ENCODE measurements at regions not wholly inside any gene's neighbourhood (a gene's known extent, or its start where the extent isn't known, plus 50 kb on each side); places are given as distances from the start of the nearest gene placed in this dataset.

- no peak overlapping the region for H3K4me3 ChIP-seq
- H3K9ac ChIP-seq (ENCODE audit: control insufficient read depth, insufficient read depth, low read length): no peak overlapping the region
- ATAC-seq (no peak), FAIRE-seq (no peak), DNase-seq (ENCODE audit: low read depth, low spot score) (no peak)
- ChIA-PET SMC1A (ENCODE audit: uncharacterized antibody, unreplicated experiment) (no interaction called here), CTCF (no interaction called here), POLR2A (no interaction called here), RAD21 (ENCODE audit: unreplicated experiment) (no interaction called here)
- no peak overlapping the region for H3K4me2 ChIP-seq (ENCODE audit: control insufficient read depth, insufficient read depth)
- in situ Hi-C loops (cut with MboI) (no loop called here), intact Hi-C loops (cut with micrococcal nuclease; ENCODE audit: unreplicated experiment) (no loop called here)
- no peak overlapping the region for H2AFZ ChIP-seq (ENCODE audit: control insufficient read depth, low read depth, low read length)
- WGBS (ENCODE audit: insufficient coverage, insufficient replicate concordance, low lambda C conversion rate, missing lambda C conversion rate): 8% methylated on average over 2 of the region's 2 CpGs
- no peaks in the 10 kb centered on the region for H3K27me3 ChIP-seq (replicated peaks in 1 of 2; ENCODE audit: control insufficient read depth in 2 of 2, insufficient read depth in 2 of 2, low read length in 1 of 2)
- no peaks in the 10 kb centered on the region for H3K36me3 ChIP-seq (ENCODE audit: control insufficient read depth in 2 of 2, insufficient read depth in 2 of 2, low read length in 1 of 2)
- no TSS peak for BruUV-seq (replicated peaks)
- H3K27ac ChIP-seq (ENCODE audit: control insufficient read depth, insufficient read depth): no peak overlapping the region
- no peaks in the 10 kb centered on the region for H3K9me3 ChIP-seq (replicated peaks; ENCODE audit: control insufficient read depth, insufficient read depth, low read length)
- H4K20me1 ChIP-seq (ENCODE audit: control insufficient read depth, insufficient read depth): no peaks in the 10 kb centered on the region
- H3K4me1 ChIP-seq (ENCODE audit: control insufficient read depth, insufficient read depth, low read length): no peaks in the 10 kb centered on the region
- no peaks in the 10 kb centered on the region for H3K79me2 ChIP-seq (ENCODE audit: control insufficient read depth, insufficient read depth, low read length)
- TF ChIP-seq NFXL1 (IDR thresholded peaks at IDR 0.05; ENCODE audit: borderline replicate concordance) (no peak), CUX1 (IDR thresholded peaks at IDR 0.05; ENCODE audit: insufficient replicate concordance, low read depth, low read length) (no peak), E2F8 (IDR thresholded peaks at IDR 0.05; ENCODE audit: low read depth, partially characterized antibody) (no peak), PML (IDR thresholded peaks at IDR 0.05; ENCODE audit: low read length) (no peak), MTA2 (IDR thresholded peaks at IDR 0.05; ENCODE audit: low read depth) (no peak), BCLAF1 (IDR thresholded peaks at IDR 0.05) (no peak), RB1 (IDR thresholded peaks at IDR 0.05; ENCODE audit: borderline replicate concordance) (no peak), ZBTB11 (CRISPR knock-in tag; IDR thresholded peaks at IDR 0.05) (no peak), TARDBP (IDR thresholded peaks at IDR 0.05; ENCODE audit: borderline replicate concordance) (no peak), FOS (IDR thresholded peaks at IDR 0.05; ENCODE audit: borderline replicate concordance, extremely low read depth, insufficient read length) (no peak)
Measured at GRCh38 chr2:17387591-17387990, 130.6 kb downstream of the RAD51AP2 start.
